T-helper 17 cell (primary cell): ENCODE measurements at regions not wholly inside any gene's neighbourhood (a gene's known extent, or its start where the extent isn't known, plus 50 kb on each side); places are given as distances from the start of the nearest gene placed in this dataset.

Source experiments
- ATAC-seq: fragments of 150-1000 bp; cut with Tn5 transposase; 2 replicates; pipeline ENCODE4 v1.10.0; 2021; ENCODE audit warnings: mild to moderate bottlenecking, moderate library complexity
- DNase-seq, 3 donors: peaks; one replicate each; pipeline versions ENCODE4 v3.0.0 to v3.0.0-alpha.2; 2020 to 2021
- H3K9me3 ChIP-seq: one replicate; pipeline ENCODE4 v1.7.0; 2013; ENCODE audit warnings: low read length, mild to moderate bottlenecking; ENCODE audit not compliant: control insufficient read depth, poor library complexity, severe bottlenecking
- H3K27ac Mint-ChIP-seq: one replicate; pipeline ENCODE4 v1.8.0; 2022; ENCODE audit warnings: mild to moderate bottlenecking, moderate library complexity, mixed read lengths
- H3K27me3 Mint-ChIP-seq: one replicate; pipeline ENCODE4 v1.8.0; 2022; ENCODE audit warnings: mixed read lengths
- H3K36me3 Mint-ChIP-seq: one replicate; pipeline ENCODE4 v1.8.0; 2022; ENCODE audit warnings: low read depth, mixed read lengths
- H3K4me1 Mint-ChIP-seq: one replicate; pipeline ENCODE4 v1.8.0; 2022; ENCODE audit warnings: mild to moderate bottlenecking, mixed read lengths
- H3K4me3 Mint-ChIP-seq: one replicate; pipeline ENCODE4 v1.8.0; 2022; ENCODE audit warnings: mild to moderate bottlenecking, moderate library complexity, mixed read lengths

DNA sequence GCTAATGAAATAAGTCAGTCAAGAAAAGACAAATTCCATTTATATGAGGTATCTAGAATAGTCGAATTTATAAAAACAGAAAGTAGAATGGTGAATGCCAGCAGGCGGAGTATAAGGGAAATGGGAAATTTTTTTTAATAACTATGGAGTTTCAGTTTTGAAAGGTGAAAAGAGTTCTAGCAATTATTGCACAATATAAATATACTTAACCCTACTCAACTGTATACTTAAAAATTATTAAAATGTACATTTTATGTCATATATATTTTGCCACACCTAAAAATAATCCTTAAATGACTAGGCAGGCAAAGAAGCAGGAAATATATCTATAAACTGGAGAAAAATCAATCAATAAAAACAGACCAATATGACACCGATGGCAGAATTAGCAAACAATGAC lies 196.5 kb upstream of the UBASH3B start:
- no peak for DNase-seq
- no peak overlapping the region for H3K4me3 Mint-ChIP-seq
- H3K27ac Mint-ChIP-seq: no peak overlapping the region

DNA sequence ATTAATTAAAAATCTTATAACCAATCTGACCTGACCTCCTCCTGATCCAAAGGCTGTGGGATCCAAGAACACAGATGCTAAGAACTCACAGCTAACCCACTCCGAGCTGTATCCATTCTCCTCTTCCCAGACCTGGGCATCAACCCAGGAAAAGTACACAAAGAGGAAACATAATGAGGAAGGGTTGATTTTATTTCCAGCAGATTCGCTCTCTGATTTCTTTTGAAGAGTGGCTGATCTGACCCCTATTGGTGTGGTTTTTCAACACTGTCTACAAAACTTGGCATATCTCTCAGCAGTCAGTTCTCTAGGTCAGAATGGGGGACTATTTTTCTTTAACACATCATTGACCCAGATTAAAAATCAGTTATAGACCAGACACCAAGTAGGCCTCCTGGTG lies 201.9 kb upstream of the UBASH3B start:
- H3K4me3 Mint-ChIP-seq: no peak overlapping the region
- H3K9me3 ChIP-seq: no peaks in the 10 kb centered on the region
- H3K4me1 Mint-ChIP-seq: no peaks in the 10 kb centered on the region
- DNase-seq: no peak
- H3K27ac Mint-ChIP-seq: no peak overlapping the region
- no peaks in the 10 kb centered on the region for H3K36me3 Mint-ChIP-seq
- no peaks in the 10 kb centered on the region for H3K27me3 Mint-ChIP-seq
- no peak for ATAC-seq

More for the DNA sequence above, 196.5 kb upstream of the UBASH3B start:
- H3K4me1 Mint-ChIP-seq: no peaks in the 10 kb centered on the region
- peaks cover 3% of the 10 kb centered on the region for H3K36me3 Mint-ChIP-seq
- ATAC-seq: no peak
- H3K27me3 Mint-ChIP-seq: no peaks in the 10 kb centered on the region
- H3K9me3 ChIP-seq: no peaks in the 10 kb centered on the region

- H3K4me1 Mint-ChIP-seq: no peaks in the 10 kb centered on the region
- H3K36me3 Mint-ChIP-seq: no peaks in the 10 kb centered on the region
- no peak for DNase-seq
- H3K27ac Mint-ChIP-seq: no peak overlapping the region
- no peak for ATAC-seq
- no peaks in the 10 kb centered on the region for H3K27me3 Mint-ChIP-seq
- no peak overlapping the region for H3K4me3 Mint-ChIP-seq
- no peaks in the 10 kb centered on the region for H3K9me3 ChIP-seq
These were observed 203.6 kb upstream of the UBASH3B start for GRCh38 chr11:122451911-122452310.

DNA sequence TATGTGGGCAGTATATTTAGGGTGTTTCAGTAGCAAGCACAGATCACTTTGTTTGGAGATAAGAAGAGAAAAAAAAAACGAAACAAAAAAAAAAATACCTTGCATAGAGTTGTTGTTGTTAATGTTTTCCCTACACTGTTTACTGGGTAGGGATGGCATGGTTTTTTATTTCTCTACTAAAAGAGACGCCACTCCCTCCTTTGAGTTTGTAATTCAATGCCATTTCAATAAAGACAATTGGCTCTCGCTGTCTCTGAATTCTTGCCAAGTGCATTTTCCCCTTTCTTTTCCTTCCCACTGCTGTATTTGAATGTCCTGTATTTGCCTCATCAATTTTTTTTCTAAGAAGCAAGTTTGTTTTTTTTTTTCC lies 213.9 kb upstream of the UBASH3B start:
- Mint-ChIP-seq H3K4me1 (no peaks in the 10 kb centered on the region), H3K4me3 (no peak overlapping the region), H3K36me3 (no peaks in the 10 kb centered on the region), H3K27me3 (peaks cover 21% of the 10 kb centered on the region), H3K27ac (no peak overlapping the region)
- H3K9me3 ChIP-seq: no peaks in the 10 kb centered on the region
- ATAC-seq (no peak), DNase-seq (no peak)

DNA sequence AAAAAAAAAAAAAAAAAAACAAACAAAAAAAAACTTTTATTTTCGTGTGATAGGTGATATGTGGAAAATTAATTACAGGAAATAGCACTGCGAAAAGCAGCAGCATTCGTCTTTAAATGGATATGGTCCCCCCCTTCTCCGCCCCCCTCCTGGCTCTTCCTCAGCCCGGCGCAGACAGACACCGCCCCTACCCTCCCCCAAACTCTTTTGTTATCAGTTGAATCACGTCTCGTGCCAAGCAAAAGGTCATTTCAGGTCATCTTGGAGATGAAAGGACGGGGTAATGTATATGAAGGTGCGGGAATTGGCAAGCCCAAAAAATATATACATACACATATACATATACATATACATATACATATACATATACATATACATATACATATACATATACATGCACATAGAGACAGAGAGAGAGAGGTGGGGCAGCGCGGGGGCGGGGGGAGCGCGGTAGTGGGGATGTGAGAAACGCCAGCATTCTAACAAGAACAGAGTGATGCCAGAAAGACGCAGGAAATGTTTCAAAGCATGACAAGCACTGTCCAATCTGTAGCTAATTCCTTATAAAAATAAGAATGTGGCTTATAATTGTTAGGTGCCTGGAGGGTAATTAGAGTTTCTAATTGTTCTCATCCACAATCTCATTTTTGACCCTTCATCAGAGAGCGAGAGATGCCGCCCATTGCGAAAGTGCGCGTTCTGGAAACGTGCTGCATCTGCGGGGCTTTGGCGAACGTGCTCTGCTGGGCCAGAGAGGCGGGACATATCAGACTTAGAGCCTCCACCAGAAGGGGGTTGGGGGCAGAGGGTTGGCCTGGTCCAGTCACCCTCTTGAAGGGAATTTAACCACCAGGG lies 214.5 kb upstream of the UBASH3B start:
- no peak for DNase-seq
- no peaks in the 10 kb centered on the region for H3K4me1 Mint-ChIP-seq
- no peak overlapping the region for H3K27ac Mint-ChIP-seq
- H3K4me3 Mint-ChIP-seq: no peak overlapping the region
- peaks cover 15% of the 10 kb centered on the region for H3K27me3 Mint-ChIP-seq
- H3K36me3 Mint-ChIP-seq: no peaks in the 10 kb centered on the region
- ATAC-seq: no peak
- H3K9me3 ChIP-seq: no peaks in the 10 kb centered on the region

DNA sequence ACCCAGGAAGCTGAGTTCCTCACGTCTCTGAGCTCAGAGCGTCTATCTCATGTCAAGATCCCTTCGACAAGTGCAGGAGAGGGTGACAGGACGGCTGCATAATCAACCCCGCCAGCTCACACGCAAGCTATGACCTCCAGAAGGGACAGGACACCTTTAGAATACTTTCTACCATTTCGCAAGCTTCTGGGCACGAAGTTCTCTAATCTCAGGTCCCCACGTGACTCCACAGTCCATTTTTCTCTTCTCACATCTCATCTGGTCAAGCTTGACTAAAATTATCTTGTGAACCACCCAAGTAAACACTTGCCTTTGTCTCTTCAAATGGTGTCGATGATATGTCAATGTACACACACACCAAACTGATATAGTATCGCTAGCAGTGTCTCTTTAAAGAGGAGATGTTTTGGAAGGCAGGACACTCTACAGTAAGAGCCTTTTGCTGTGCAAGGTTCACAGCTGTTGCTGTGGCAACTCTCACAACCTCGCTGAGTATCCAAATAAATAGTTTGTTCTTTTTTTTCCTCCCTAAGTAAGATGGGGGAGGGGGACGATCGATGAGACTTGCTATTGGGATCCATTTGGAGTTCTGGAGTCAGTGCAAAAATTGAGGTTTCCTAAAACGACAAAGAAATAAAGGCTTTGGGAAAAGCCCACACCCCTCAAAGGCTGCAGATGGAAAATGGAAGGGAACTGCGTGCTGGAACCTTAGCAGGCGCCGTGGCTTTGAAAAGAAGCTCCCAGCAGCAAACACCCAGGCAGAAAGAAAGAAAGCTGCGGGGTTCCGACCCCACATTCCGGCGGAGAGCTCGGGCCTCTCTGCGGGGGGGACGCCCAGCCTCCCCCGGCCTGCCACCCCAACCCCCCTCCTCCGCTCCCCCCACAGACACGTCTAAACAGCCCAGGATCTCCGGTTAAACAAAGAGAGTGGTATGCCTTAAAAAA lies 215.4 kb upstream of the UBASH3B start:
- Mint-ChIP-seq H3K36me3 (no peaks in the 10 kb centered on the region), H3K4me3 (no peak overlapping the region)

GRCh38 chr11:122436188-122436555 lies 219.3 kb upstream of the UBASH3B start:
- ATAC-seq (no peak), DNase-seq (no peak)
- H3K36me3 Mint-ChIP-seq: no peaks in the 10 kb centered on the region
- no peaks in the 10 kb centered on the region for H3K9me3 ChIP-seq
- H3K27ac Mint-ChIP-seq: no peak overlapping the region
- H3K4me3 Mint-ChIP-seq: no peak overlapping the region
- H3K4me1 Mint-ChIP-seq: no peaks in the 10 kb centered on the region
- peaks cover 19% of the 10 kb centered on the region for H3K27me3 Mint-ChIP-seq

More for the DNA sequence above, 215.4 kb upstream of the UBASH3B start:
- no peak for DNase-seq
- Mint-ChIP-seq H3K4me1 (no peaks in the 10 kb centered on the region), H3K27ac (no peak overlapping the region), H3K27me3 (peaks cover 19% of the 10 kb centered on the region)
- H3K9me3 ChIP-seq: no peaks in the 10 kb centered on the region
- no peak for ATAC-seq

GRCh38 chr11:122435540-122436187 lies 219.9 kb upstream of the UBASH3B start:
- Mint-ChIP-seq H3K4me1 (no peaks in the 10 kb centered on the region), H3K27ac (no peak overlapping the region), H3K36me3 (no peaks in the 10 kb centered on the region), H3K27me3 (peaks cover 19% of the 10 kb centered on the region), H3K4me3 (no peak overlapping the region)
- H3K9me3 ChIP-seq: no peaks in the 10 kb centered on the region
- DNase-seq: no peak
- no peak for ATAC-seq

DNA sequence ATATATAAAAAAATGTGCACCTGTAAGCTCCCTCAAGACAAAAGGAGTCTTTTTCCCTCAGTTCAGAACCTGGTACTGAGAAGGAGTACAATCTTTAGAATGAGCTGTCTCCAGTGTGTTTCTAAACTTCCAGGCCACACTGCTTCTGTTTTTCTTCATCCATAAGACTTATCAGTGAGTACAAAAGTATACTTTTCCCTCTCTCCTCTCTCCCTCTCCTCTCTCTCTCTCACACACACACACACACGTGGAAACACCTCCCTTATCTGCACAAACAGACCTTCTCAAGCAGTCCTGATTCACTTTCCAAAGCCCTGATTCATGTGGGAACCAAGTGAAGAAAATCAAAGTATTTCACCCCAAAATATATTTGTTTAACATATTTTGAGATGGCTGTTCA lies 220.7 kb upstream of the UBASH3B start:
- H3K9me3 ChIP-seq: no peaks in the 10 kb centered on the region
- ATAC-seq: no peak
- Mint-ChIP-seq H3K27ac (no peak overlapping the region), H3K27me3 (peaks cover 10% of the 10 kb centered on the region), H3K36me3 (no peaks in the 10 kb centered on the region), H3K4me1 (no peaks in the 10 kb centered on the region), H3K4me3 (no peak overlapping the region)
- no peak for DNase-seq

DNA sequence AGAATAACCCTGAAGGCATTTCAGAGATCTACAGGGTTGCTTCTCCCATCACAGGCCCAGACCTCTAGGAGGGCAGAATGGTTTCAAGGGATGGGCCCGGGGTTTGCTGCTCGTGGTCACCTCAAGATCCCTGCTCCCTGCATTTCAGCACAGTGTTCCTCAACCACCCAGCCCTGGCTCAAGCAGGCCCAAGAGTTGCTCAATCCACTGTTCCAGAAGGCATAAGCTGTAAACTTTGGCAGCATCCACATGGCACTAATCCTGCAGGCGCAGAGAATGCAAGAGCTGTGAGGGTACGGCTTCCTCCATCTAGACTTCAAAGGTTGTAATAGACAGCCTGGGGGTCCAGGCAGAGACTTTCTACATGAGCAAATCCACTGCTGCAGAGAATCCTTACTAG lies 225.0 kb upstream of the UBASH3B start:
- Mint-ChIP-seq H3K4me3 (no peak overlapping the region), H3K4me1 (no peaks in the 10 kb centered on the region), H3K36me3 (no peaks in the 10 kb centered on the region), H3K27me3 (peaks cover 12% of the 10 kb centered on the region), H3K27ac (no peak overlapping the region)
- ATAC-seq (no peak), DNase-seq (no peak)
- no peaks in the 10 kb centered on the region for H3K9me3 ChIP-seq

GRCh38 chr11:122426073-122426472 lies 229.4 kb upstream of the UBASH3B start:
- H3K4me1 Mint-ChIP-seq: no peaks in the 10 kb centered on the region
- DNase-seq: no peak
- H3K27me3 Mint-ChIP-seq: peaks cover 18% of the 10 kb centered on the region
- no peaks in the 10 kb centered on the region for H3K36me3 Mint-ChIP-seq
- no peak overlapping the region for H3K27ac Mint-ChIP-seq
- no peak for ATAC-seq
- H3K9me3 ChIP-seq: no peaks in the 10 kb centered on the region
- H3K4me3 Mint-ChIP-seq: no peak overlapping the region

DNA sequence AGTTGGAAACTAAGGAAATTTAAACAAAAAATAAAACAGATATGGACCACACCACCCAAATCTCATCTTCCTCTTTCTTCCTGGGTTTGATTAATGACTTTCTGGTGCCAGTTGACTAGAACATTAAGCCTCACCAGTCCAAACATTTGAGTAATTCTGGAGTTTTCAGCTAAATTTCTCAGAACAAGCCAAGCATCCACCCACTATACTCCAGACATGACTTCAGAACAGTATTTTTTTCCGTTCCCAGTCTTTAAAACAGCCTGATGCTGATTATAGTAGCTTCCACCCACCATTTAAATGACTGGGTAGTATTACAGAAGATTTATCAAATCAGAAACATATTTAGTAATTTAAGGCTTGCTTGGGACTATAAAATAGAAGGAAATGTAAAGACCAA lies 230.9 kb upstream of the UBASH3B start:
- Mint-ChIP-seq H3K27me3 (peaks cover 18% of the 10 kb centered on the region), H3K36me3 (no peaks in the 10 kb centered on the region), H3K27ac (no peak overlapping the region), H3K4me3 (no peak overlapping the region), H3K4me1 (no peaks in the 10 kb centered on the region)
- no peak for DNase-seq
- H3K9me3 ChIP-seq: no peaks in the 10 kb centered on the region
- no peak for ATAC-seq

DNA sequence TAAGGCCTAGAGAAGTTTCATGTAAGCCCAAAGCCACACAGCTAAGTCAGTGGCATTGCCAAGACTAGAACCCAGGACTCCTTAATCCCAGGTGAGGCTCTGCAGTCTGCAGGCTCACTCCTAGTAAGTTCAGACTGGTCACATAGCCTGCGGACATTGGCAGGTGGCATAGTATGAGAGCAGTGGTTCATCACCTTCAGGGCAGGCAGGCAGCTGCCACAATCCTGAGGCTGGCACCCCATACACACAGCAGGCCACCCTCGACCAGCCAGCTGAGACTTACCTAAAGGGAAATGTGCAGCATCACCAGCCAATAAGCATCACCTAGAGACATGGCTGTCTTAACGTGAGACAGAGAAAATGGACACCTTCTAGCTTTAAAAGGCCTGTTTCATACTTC lies 231.6 kb upstream of the UBASH3B start:
- Mint-ChIP-seq H3K4me3 (no peak overlapping the region), H3K36me3 (no peaks in the 10 kb centered on the region), H3K27ac (no peak overlapping the region), H3K27me3 (peaks cover 18% of the 10 kb centered on the region), H3K4me1 (no peaks in the 10 kb centered on the region)
- no peak for DNase-seq
- no peaks in the 10 kb centered on the region for H3K9me3 ChIP-seq
- ATAC-seq: no peak
